PC-9 (cell line): ENCODE measurements at regions not wholly inside any gene's neighbourhood (a gene's known extent, or its start where the extent isn't known, plus 50 kb on each side); places are given as distances from the start of the nearest gene placed in this dataset.

Experiments used
- BruUV-seq: library from RNA; stranded (reverse); fragments of 400-500 nt; replicated peaks from 2 replicates; lab custom pipeline; 2021; lab: Mats Ljungman, UMichigan
- CTCF ChIA-PET: fragments of 300-600 bp; sonication (Branson Sonifier 250); formaldehyde crosslinking; loops from one replicate; lab custom pipeline; 2022; ENCODE audit warnings: antibody characterized with exemption; lab: Charles Lee
- POLR2A ChIA-PET: fragments of 300-600 bp; sonication (Branson Sonifier 250); formaldehyde crosslinking; loops from one replicate; lab custom pipeline; 2022; ENCODE audit warnings: antibody characterized with exemption; ENCODE audit not compliant: unreplicated experiment; lab: Charles Lee
- DNase-seq, 2 experiments: peaks; one replicate each; pipeline versions ENCODE4 v3.0.0 to v3.0.0-alpha.2; 2015 to 2022; ENCODE audit warnings: mixed read lengths in 1 of 2
- H2AFZ ChIP-seq: fragments of 200-600 bp; sonication (generic); 2 replicates; pipeline ENCODE4 v1.8.1; 2017; ENCODE audit warnings: antibody characterized with exemption
- H3F3A ChIP-seq: fragments of 200-600 bp; sonication (generic); 2 replicates; pipeline ENCODE4 v1.8.1; 2017; ENCODE audit warnings: antibody characterized with exemption, mild to moderate bottlenecking, low read depth; ENCODE audit not compliant: insufficient read depth
- H3K27ac ChIP-seq: fragments of 200-600 bp; sonication (generic); 2 replicates; pipeline ENCODE4 v1.6.1; 2016; ENCODE audit warnings: mixed run types
- H3K27me3 ChIP-seq: fragments of 200-600 bp; sonication (generic); 2 replicates; pipeline ENCODE4 v1.6.1; 2016; ENCODE audit warnings: low read depth, mixed run types; ENCODE audit not compliant: insufficient read depth
- H3K36me3 ChIP-seq: fragments of 200-600 bp; sonication (generic); 2 replicates; pipeline ENCODE4 v1.6.1; 2016; ENCODE audit warnings: low read depth, mixed run types
- H3K4me1 ChIP-seq: fragments of 200-600 bp; sonication (generic); replicated peaks from 2 replicates; pipeline ENCODE4 v1.6.1; 2016; ENCODE audit warnings: mixed run types; ENCODE audit not compliant: insufficient read depth
- H3K4me2 ChIP-seq: fragments of 200-600 bp; sonication (generic); 2 replicates; pipeline ENCODE4 v1.6.1; 2017; ENCODE audit warnings: mixed run types
- H3K4me3 ChIP-seq: fragments of 200-600 bp; sonication (generic); 2 replicates; pipeline ENCODE4 v1.6.1; 2016; ENCODE audit warnings: mixed run types
- H3K79me2 ChIP-seq: fragments of 200-600 bp; sonication (generic); 2 replicates; pipeline ENCODE4 v1.6.1; 2017; ENCODE audit warnings: low read depth, mixed run types
- H3K9me2 ChIP-seq: fragments of 200-600 bp; sonication (generic); 2 replicates; pipeline ENCODE4 v1.8.1; 2017; ENCODE audit warnings: mild to moderate bottlenecking; ENCODE audit not compliant: insufficient read depth
- H3K9me3 ChIP-seq: fragments of 200-600 bp; sonication (generic); 2 replicates; pipeline ENCODE4 v1.8.1; 2016; ENCODE audit warnings: low read depth; ENCODE audit not compliant: insufficient read depth
- H4K20me1 ChIP-seq: fragments of 200-600 bp; sonication (generic); 2 replicates; pipeline ENCODE4 v1.8.1; 2017; ENCODE audit not compliant: insufficient read depth
- CTCF ChIP-seq: fragments of 200-600 bp; sonication (generic); conservative IDR thresholded peaks from 2 replicates; pipeline ENCODE4 v1.6.1; 2017; ENCODE audit warnings: mixed run types, antibody characterized with exemption, mild to moderate bottlenecking, moderate library complexity
- EZH2 ChIP-seq: fragments of 200-600 bp; sonication (generic); IDR thresholded peaks from 2 replicates; pipeline ENCODE4 v1.8.0; 2017; ENCODE audit warnings: antibody characterized with exemption, low read depth
- intact Hi-C: fragments of 100-400 bp; cut with micrococcal nuclease; formaldehyde crosslinking; loops from one replicate; pipeline ENCODE4 v1.10.0; 2022; ENCODE audit not compliant: unreplicated experiment

GRCh38 chr2:234199996-234200395, 149.5 kb downstream of the SPP2 start:
- intact Hi-C loops, result no loop called here
- H3K27ac ChIP-seq, result no peak overlapping the region

GRCh38 chr2:234198976-234199375, 148.5 kb downstream of the SPP2 start:
- Histone ChIP-seq H3K4me3 (no peak overlapping the region), H3K27me3 (no peaks in the 10 kb centered on the region), H3K36me3 (no peaks in the 10 kb centered on the region), H3K79me2 (no peaks in the 10 kb centered on the region), H3K9me2 (no peaks in the 10 kb centered on the region), H2AFZ (no peak overlapping the region), H3K4me1 (peaks cover 49% of the 10 kb centered on the region), H3K27ac (no peak overlapping the region), H3F3A (peaks cover 47% of the 10 kb centered on the region), H4K20me1 (no peaks in the 10 kb centered on the region), H3K4me2 (no peak overlapping the region), H3K9me3 (no peaks in the 10 kb centered on the region)
- ChIA-PET CTCF (no interaction called here), POLR2A (no interaction called here)
- DNase-seq, result no peak
- TF ChIP-seq CTCF (no peak), EZH2 (no peak)
- BruUV-seq, result no TSS peak
- intact Hi-C loops, result no loop called here

More at GRCh38 chr2:234199996-234200395, 149.5 kb downstream of the SPP2 start:
- Histone ChIP-seq H3K36me3 (no peaks in the 10 kb centered on the region), H3K4me1 (peaks cover 49% of the 10 kb centered on the region), H3K9me2 (no peaks in the 10 kb centered on the region), H3K27me3 (no peaks in the 10 kb centered on the region), H2AFZ (no peak overlapping the region), H4K20me1 (no peaks in the 10 kb centered on the region), H3K9me3 (no peaks in the 10 kb centered on the region), H3K4me2 (no peak overlapping the region), H3K79me2 (no peaks in the 10 kb centered on the region), H3K4me3 (no peak overlapping the region), H3F3A (peaks cover 47% of the 10 kb centered on the region)
- ChIA-PET POLR2A (no interaction called here), CTCF (no interaction called here)
- BruUV-seq, result no TSS peak
- no peak for TF ChIP-seq EZH2
- TF ChIP-seq CTCF, result no peak
- DNase-seq, result no peak

- TF ChIP-seq CTCF, result no peak
- TF ChIP-seq EZH2, result no peak
- BruUV-seq, result no TSS peak
- Histone ChIP-seq H3K4me2 (peak overlapping the region; percentile 55), H3K27me3 (no peaks in the 10 kb centered on the region), H3K9me3 (no peaks in the 10 kb centered on the region; the same call in 1 of the 2 replicates), H3K79me2 (no peaks in the 10 kb centered on the region), H3K4me3 (no peak overlapping the region), H3K27ac (peak overlapping the region; percentile 45), H3F3A (peaks cover 27% of the 10 kb centered on the region; the same call in 1 of the 2 replicates), H3K36me3 (no peaks in the 10 kb centered on the region), H3K9me2 (no peaks in the 10 kb centered on the region), H4K20me1 (no peaks in the 10 kb centered on the region), H3K4me1 (peaks cover 31% of the 10 kb centered on the region), H2AFZ (no peak overlapping the region)
- ChIA-PET POLR2A (interaction anchor here (0.6 to 0.7 kb wide), 2 partner anchors 56 to 74 kb away, joined by 5 to 9 read pairs; no protein-coding TSS in a partner anchor), CTCF (interaction anchor here (0.7 kb wide), 1 partner anchor 104 kb away, joined by 12 read pairs; no protein-coding TSS in a partner anchor)
- intact Hi-C loops, result loop anchor here (2.0 kb wide), 1 partner anchor 59 kb away; no protein-coding TSS in a partner anchor
- peak in 1 of 2 experiments; percentile 86 for DNase-seq
These were observed 145.0 kb downstream of the SPP2 start for GRCh38 chr2:234195516-234195915.
